ENCODE measurements at regions not wholly inside any gene's neighbourhood (a gene's known extent, or its start where the extent isn't known, plus 50 kb on each side); places are given as distances from the start of the nearest gene placed in this dataset.

DNA sequence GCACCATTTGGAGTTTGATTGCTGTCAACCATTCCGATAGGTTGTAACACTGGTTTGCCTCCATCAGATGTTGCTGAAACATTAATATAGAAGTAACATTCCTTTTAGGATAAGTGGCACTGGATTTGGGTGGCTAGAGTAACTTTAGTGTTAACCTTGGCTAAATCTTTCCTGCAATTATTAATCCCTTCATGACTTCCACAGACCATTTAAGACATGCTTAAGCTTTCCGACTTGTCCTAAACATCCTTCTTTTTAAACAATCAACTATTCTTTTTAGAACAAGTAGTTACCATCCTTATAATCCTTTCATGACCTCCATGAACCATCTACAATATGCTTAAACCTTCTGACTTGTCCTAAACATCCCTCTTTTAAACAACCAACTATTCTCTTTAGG is 465.5 kb downstream of the DCDC2C start:
- Mint-ChIP-seq H3K4me1 (no peaks in the 10 kb centered on the region), H3K27me3 (no peaks in the 10 kb centered on the region), H3K27ac (no peak overlapping the region), H3K9me3 (peaks cover 30% of the 10 kb centered on the region), H3K4me3 (no peak overlapping the region), H3K36me3 (ENCODE audit: low read depth) (no peaks in the 10 kb centered on the region)
- intact Hi-C loops (cut with micrococcal nuclease): no loop called here
- no peak for DNase-seq
- ATAC-seq (ENCODE audit: low read depth): no peak
- ChIA-PET CTCF (no interaction called here), POLR2A (no interaction called here)
- TF ChIP-seq, protein P1, sequence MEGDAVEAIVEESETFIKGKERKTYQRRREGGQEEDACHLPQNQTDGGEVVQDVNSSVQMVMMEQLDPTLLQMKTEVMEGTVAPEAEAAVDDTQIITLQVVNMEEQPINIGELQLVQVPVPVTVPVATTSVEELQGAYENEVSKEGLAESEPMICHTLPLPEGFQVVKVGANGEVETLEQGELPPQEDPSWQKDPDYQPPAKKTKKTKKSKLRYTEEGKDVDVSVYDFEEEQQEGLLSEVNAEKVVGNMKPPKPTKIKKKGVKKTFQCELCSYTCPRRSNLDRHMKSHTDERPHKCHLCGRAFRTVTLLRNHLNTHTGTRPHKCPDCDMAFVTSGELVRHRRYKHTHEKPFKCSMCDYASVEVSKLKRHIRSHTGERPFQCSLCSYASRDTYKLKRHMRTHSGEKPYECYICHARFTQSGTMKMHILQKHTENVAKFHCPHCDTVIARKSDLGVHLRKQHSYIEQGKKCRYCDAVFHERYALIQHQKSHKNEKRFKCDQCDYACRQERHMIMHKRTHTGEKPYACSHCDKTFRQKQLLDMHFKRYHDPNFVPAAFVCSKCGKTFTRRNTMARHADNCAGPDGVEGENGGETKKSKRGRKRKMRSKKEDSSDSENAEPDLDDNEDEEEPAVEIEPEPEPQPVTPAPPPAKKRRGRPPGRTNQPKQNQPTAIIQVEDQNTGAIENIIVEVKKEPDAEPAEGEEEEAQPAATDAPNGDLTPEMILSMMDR (IDR thresholded peaks at IDR 0.05): no peak

DNA sequence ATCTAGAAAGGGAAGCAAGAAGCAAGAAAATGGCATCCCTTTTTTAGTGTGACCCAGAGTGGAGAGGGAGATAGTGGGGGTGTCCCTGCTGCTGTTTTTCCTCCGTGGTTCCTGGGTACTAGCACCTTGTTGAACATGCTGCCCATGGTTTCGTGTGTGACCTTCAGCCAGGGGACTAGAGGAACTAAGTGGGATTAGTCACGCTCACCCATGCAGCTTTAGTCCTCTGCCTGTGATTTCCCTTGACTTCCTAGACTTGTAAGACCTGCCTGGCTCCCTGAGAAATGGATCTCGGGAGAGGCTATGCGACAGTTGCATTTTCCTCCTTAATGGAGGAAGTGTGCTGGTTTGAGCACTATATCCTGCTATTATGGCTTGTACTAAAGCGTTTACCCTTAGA is 471.4 kb downstream of the DCDC2C start:
- Mint-ChIP-seq H3K4me3 (no peak overlapping the region), H3K9me3 (peaks cover 28% of the 10 kb centered on the region), H3K36me3 (ENCODE audit: low read depth) (no peaks in the 10 kb centered on the region), H3K4me1 (no peaks in the 10 kb centered on the region), H3K27me3 (no peaks in the 10 kb centered on the region), H3K27ac (no peak overlapping the region)
- DNase-seq: no peak
- intact Hi-C loops (cut with micrococcal nuclease): no loop called here
- POLR2A ChIA-PET: no interaction called here
- TF ChIP-seq, protein P1 (IDR thresholded peaks at IDR 0.05): no peak
- CTCF ChIA-PET: no interaction called here
- ATAC-seq (ENCODE audit: low read depth): no peak

- Mint-ChIP-seq H3K27ac (no peak overlapping the region), H3K27me3 (no peaks in the 10 kb centered on the region), H3K9me3 (peaks cover 30% of the 10 kb centered on the region), H3K36me3 (ENCODE audit: low read depth) (no peaks in the 10 kb centered on the region), H3K4me1 (no peaks in the 10 kb centered on the region), H3K4me3 (no peak overlapping the region)
- no peak for DNase-seq
- intact Hi-C loops (cut with micrococcal nuclease): no loop called here
- TF ChIP-seq, protein P1 (IDR thresholded peaks at IDR 0.05): no peak
- POLR2A ChIA-PET: no interaction called here
- no peak for ATAC-seq (ENCODE audit: low read depth)
- CTCF ChIA-PET: no interaction called here
Observed at GRCh38 chr2:4175343-4175742, 472.0 kb downstream of the DCDC2C start.

GRCh38 chr2:4180631-4181030 is 477.3 kb downstream of the DCDC2C start:
- Mint-ChIP-seq H3K4me1 (no peaks in the 10 kb centered on the region), H3K4me3 (no peak overlapping the region), H3K27ac (no peak overlapping the region), H3K9me3 (peaks cover 17% of the 10 kb centered on the region), H3K36me3 (ENCODE audit: low read depth) (no peaks in the 10 kb centered on the region), H3K27me3 (no peaks in the 10 kb centered on the region)
- TF ChIP-seq, protein P1 (IDR thresholded peaks at IDR 0.05): no peak
- ATAC-seq (ENCODE audit: low read depth) (no peak), DNase-seq (no peak)
- ChIA-PET POLR2A (no interaction called here), CTCF (no interaction called here)
- intact Hi-C loops (cut with micrococcal nuclease): no loop called here

DNA sequence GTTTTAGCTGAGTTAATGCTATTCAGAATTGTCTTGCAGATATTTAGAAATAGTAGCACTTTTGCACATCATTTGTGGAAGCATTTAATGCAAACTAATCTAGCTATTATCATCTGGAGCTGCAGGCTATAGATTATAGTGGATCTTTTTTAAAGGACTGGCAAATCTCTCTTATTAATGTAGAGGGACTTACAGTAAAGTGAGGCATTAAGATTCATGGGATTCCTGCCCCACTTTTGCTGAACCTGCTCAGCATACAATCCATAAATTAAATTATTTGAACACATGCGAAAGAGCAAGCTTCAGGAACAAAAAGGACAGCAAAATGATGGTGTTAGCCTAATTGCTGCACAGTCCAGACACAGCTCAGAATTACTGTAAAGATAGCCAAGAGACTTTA is 477.7 kb downstream of the DCDC2C start:
- ATAC-seq (ENCODE audit: low read depth) (no peak), DNase-seq (no peak)
- CTCF ChIA-PET: no interaction called here
- intact Hi-C loops (cut with micrococcal nuclease): no loop called here
- H3K4me1 Mint-ChIP-seq: no peaks in the 10 kb centered on the region
- no peaks in the 10 kb centered on the region for H3K36me3 Mint-ChIP-seq (ENCODE audit: low read depth)
- no peak overlapping the region for H3K27ac Mint-ChIP-seq
- POLR2A ChIA-PET: no interaction called here
- H3K4me3 Mint-ChIP-seq: no peak overlapping the region
- H3K9me3 Mint-ChIP-seq: peaks cover 14% of the 10 kb centered on the region
- no peaks in the 10 kb centered on the region for H3K27me3 Mint-ChIP-seq
- TF ChIP-seq, protein P1 (IDR thresholded peaks at IDR 0.05): no peak

Measured in activated B cell treated with CpG ODN at 0.5 μM for 24 hours (primary cell).